HAP-1 (cell line): ENCODE measurements at regions not wholly inside any gene's neighbourhood (a gene's known extent, or its start where the extent isn't known, plus 50 kb on each side); places are given as distances from the start of the nearest gene placed in this dataset.

Experiments
- DNase-seq, 2 experiments: peaks; one replicate each; pipeline ENCODE4 v3.0.0-alpha.2; 2016 to 2020; ENCODE audit warnings: low spot score in 2 of 2
- H3K27me3 ChIP-seq: fragments of 250-450 bp; sonication (Bioruptor Pico); 2 replicates; pipeline ENCODE4 v1.5.1; 2020; ENCODE audit warnings: low read depth, mild to moderate bottlenecking, moderate library complexity
- H3K36me3 ChIP-seq: fragments of 250-450 bp; sonication (Bioruptor Pico); replicated peaks from 2 replicates; pipeline ENCODE4 v1.5.1; 2020; ENCODE audit warnings: mild to moderate bottlenecking
- H3K4me1 ChIP-seq: fragments of 250-450 bp; sonication (Bioruptor Pico); 2 replicates; pipeline ENCODE4 v1.5.1; 2020; ENCODE audit warnings: mild to moderate bottlenecking
- H3K4me3 ChIP-seq: fragments of 250-450 bp; sonication (Bioruptor Pico); 2 replicates; pipeline ENCODE4 v1.5.1; 2020; ENCODE audit warnings: mild to moderate bottlenecking, moderate library complexity
- H3K9me3 ChIP-seq: fragments of 250-450 bp; sonication (Bioruptor Pico); 2 replicates; pipeline ENCODE4 v1.5.1; 2020; ENCODE audit warnings: mild to moderate bottlenecking, moderate library complexity
- in situ Hi-C: fragments of 300-500 bp; cut with MboI; formaldehyde crosslinking; loops from 3 replicates; pipeline ENCODE4 v1.14.3; 2020; ENCODE audit warnings: low sequenced_read_pairs, inconsistent platforms, mixed read lengths

GRCh38 chr17:77444628-77444983 lies 303.8 kb downstream of the SEC14L1 start:
- H3K4me1 ChIP-seq = no peaks in the 10 kb centered on the region; the same call in 1 of the 2 replicates
- no peak overlapping the region for H3K4me3 ChIP-seq
- H3K27me3 ChIP-seq = no peaks in the 10 kb centered on the region
- no peaks in the 10 kb centered on the region for H3K36me3 ChIP-seq
- in situ Hi-C loops = no loop called here
- no peak for DNase-seq
- H3K9me3 ChIP-seq = no peaks in the 10 kb centered on the region

DNA sequence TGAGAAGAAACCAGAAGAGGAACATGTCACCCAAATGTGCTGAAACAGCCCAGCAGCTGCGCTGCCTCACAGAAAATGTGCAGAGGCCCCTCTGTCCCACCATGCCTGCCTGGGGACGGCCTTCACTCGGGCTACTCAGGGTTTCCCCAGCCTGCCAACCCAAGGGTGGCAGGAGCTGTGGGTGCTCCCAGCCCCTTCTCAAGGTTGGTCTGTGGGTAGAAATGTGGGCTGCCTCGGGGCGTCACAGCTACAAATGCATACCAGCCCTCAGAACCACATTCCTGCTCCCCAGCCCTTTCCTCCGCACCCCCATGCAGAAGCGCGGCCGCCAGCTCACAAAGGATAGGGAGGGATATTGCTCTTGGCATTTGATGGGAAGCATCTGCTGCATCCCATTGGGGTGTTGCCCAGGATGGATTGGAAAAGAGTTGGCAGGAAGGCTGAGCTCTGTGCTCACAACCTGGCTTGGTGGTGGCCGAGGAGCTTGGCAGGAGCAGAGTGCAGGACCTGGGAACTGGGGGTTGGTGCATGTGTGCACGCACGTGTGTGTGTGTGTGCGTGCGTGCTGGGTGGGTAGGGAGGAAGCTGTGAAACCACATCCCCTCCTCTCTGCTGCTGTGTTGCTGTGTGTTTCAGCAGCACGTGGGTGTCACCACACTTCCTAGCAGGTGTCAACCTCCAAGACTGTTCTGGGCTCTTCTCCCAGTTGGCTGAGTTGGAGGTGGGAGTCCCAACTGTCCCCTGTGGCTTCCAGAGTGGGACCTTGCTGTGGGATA lies 304.4 kb downstream of the SEC14L1 start:
- H3K4me3 ChIP-seq = no peak overlapping the region
- H3K4me1 ChIP-seq = no peaks in the 10 kb centered on the region; the same call in 1 of the 2 replicates
- no peaks in the 10 kb centered on the region for H3K9me3 ChIP-seq
- no peak for DNase-seq
- in situ Hi-C loops = no loop called here
- no peaks in the 10 kb centered on the region for H3K27me3 ChIP-seq
- H3K36me3 ChIP-seq = no peaks in the 10 kb centered on the region

DNA sequence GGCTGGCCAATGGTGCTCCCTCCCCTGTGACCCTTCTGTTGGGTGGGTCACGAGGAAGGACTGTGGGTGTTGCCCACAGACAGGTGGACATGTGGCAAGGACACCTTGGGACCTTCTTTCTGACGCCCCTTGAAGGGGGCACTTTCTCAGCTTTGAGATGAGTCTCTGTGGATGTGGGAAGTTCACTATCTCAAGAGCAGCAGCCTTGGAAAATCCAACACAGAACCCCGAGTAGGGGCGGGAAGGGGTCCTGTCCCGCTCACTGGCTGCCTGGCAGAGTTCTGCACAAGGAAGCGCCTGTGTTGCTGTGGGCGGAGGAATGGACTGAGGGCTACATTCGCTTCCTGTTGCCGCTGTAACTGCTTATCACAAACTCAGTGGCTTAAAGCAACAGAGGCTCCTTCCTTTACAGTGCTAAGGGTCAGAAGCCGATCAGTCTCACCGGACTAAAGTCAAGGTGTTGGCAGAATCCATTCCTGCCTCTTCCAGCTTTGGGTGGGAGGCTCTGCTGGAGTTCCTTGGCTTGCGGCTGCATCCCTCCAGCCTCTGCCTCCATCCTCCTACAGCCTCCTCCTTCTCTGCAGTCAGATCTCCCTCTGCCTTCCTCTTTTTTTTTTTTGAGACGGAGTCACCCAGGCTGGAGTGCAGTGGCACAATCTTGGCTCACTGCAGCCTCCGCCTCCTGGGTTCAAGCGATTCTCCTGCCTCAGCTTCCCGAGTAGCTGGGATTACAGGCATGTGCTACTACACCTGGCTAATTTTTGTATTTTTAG lies 305.2 kb downstream of the SEC14L1 start:
- Histone ChIP-seq H3K4me3 (no peak overlapping the region), H3K9me3 (no peaks in the 10 kb centered on the region), H3K36me3 (no peaks in the 10 kb centered on the region), H3K4me1 (no peaks in the 10 kb centered on the region; the same call in 1 of the 2 replicates), H3K27me3 (no peaks in the 10 kb centered on the region)
- DNase-seq = no peak
- in situ Hi-C loops = no loop called here

GRCh38 chr17:77446940-77447634 lies 306.3 kb downstream of the SEC14L1 start:
- Histone ChIP-seq H3K4me1 (no peaks in the 10 kb centered on the region; the same call in 1 of the 2 replicates), H3K36me3 (no peaks in the 10 kb centered on the region), H3K4me3 (no peak overlapping the region), H3K27me3 (no peaks in the 10 kb centered on the region), H3K9me3 (no peaks in the 10 kb centered on the region)
- in situ Hi-C loops = no loop called here
- no peak for DNase-seq

DNA sequence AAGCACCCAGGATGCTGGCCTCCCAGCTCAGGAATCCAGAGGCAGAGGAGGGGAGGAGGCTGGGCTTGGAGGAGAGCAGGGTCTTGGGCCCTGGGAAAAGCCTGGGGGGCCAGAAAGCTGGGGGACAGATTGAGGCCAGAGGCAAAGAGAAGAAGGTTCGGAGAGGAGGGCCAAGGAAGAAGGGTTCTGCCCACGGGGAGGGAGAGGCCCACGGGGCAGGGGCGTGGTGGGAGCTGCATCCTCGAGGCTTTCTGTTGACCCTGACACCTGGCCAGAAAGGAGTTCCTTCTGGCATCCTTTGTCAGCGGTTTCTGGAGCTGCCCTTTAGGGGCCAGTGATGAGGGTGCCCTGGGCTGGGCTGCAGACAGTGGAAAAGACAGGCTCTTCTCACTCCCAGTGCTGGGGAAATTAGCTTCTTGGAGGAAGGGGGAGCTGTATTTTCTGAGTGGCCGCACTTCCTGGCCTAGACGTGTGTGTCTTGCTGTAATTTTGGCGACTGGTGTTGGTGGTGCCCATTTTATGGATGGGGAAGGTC lies 308.7 kb downstream of the SEC14L1 start:
- Histone ChIP-seq H3K27me3 (no peaks in the 10 kb centered on the region), H3K36me3 (no peaks in the 10 kb centered on the region), H3K4me3 (no peak overlapping the region), H3K4me1 (no peaks in the 10 kb centered on the region; the same call in 1 of the 2 replicates), H3K9me3 (no peaks in the 10 kb centered on the region)
- no peak for DNase-seq
- in situ Hi-C loops = no loop called here

GRCh38 chr17:77449908-77450741 lies 309.4 kb downstream of the SEC14L1 start:
- DNase-seq = no peak

GRCh38 chr17:77450742-77451244 lies 310.0 kb downstream of the SEC14L1 start:
- no peaks in the 10 kb centered on the region for H3K27me3 ChIP-seq
- H3K4me3 ChIP-seq = no peak overlapping the region
- H3K4me1 ChIP-seq = no peaks in the 10 kb centered on the region; the same call in 1 of the 2 replicates
- H3K36me3 ChIP-seq = no peaks in the 10 kb centered on the region
- no peak for DNase-seq
- in situ Hi-C loops = no loop called here
- H3K9me3 ChIP-seq = no peaks in the 10 kb centered on the region

More at GRCh38 chr17:77449908-77450741, 309.4 kb downstream of the SEC14L1 start:
- no peaks in the 10 kb centered on the region for H3K36me3 ChIP-seq
- no peaks in the 10 kb centered on the region; the same call in 1 of the 2 replicates for H3K4me1 ChIP-seq
- H3K9me3 ChIP-seq = no peaks in the 10 kb centered on the region
- no peak overlapping the region for H3K4me3 ChIP-seq
- in situ Hi-C loops = no loop called here
- no peaks in the 10 kb centered on the region for H3K27me3 ChIP-seq

DNA sequence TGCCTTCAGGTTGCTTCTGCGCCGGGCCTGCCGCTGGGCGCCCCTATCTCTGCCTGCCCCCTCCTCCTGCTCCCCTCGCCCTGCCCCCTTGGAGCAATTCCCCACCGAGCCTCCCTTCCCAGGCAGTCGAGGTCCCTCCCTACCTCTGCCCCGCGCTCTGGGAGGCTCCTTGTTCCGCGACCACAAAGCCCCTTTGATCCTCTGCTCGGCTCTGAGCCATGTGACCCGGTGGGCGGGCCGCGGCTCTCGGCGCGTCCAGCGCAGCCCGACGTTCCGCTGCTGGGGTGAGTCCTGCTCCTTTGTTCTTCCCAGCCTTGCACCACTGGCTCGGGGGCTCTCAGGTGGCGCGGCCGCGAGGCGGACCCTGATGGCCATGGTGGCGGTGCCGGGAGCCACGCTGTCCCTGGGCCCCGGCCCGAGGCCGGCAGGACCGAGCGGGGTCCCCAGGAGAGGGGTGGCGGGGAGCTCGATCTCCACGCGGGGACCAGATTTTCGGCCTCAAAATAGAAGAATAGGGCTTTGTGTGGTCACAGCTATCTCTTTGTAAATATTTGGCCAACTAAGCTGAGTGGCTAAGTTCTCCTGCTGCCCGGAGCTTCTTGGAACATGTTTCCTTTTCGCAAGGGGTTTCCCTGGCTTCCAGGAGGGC lies 310.6 kb downstream of the SEC14L1 start:
- in situ Hi-C loops = no loop called here
- no peak for DNase-seq
- no peaks in the 10 kb centered on the region; the same call in 1 of the 2 replicates for H3K4me1 ChIP-seq

DNA sequence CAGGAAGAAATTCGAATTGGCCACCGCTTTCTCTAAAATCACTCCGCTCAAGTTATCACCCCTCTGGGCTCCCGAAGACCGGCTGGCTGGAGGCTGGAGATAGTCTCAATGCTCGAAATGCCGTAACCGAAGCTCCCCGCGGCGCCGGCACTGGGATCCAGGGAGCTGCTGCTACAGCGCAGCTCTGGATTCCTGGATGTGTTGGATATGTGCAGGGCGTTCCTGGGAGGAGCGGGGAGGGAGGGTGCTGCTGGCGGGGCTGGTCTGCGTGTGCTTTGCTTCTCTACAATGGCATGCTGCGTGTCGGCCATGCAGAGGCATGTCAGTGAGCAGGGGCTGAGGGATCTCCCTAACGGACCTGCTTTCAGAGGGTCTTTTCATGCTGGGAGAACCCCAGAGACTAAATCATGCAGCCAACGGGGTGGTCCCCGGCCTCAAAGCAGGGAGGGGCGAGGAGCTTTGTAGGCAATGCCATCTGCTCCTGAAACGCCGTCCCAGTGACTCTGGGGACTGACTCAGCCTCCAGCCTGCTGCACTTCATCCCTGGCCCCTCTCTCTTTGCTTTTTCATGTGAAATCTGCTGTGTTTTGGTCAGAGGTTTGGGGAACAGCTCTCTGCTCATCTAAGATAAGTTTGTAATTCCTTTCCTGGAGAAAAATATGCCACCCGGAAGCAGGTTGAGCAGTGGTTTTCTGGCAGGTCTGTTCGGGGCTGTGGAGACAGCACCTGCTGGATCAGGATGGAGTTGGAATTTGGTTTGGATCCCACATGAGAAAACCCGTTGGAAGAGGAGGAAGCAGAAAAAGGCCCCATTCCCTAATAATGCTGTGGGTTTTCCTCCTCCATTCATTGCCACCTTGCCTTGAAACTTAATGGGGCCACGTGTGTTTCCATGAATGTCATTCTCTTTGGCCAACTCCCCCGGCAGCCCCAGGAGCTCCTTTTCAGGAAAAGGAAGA lies 311.4 kb downstream of the SEC14L1 start:
- Histone ChIP-seq H3K4me3 (no peak overlapping the region), H3K4me1 (no peaks in the 10 kb centered on the region; the same call in 1 of the 2 replicates), H3K27me3 (no peaks in the 10 kb centered on the region), H3K36me3 (no peaks in the 10 kb centered on the region), H3K9me3 (no peaks in the 10 kb centered on the region)
- no peak for DNase-seq
- in situ Hi-C loops = no loop called here

More for the DNA sequence above, 310.6 kb downstream of the SEC14L1 start:
- H3K9me3 ChIP-seq = no peaks in the 10 kb centered on the region
- no peaks in the 10 kb centered on the region for H3K27me3 ChIP-seq
- no peaks in the 10 kb centered on the region for H3K36me3 ChIP-seq
- H3K4me3 ChIP-seq = no peak overlapping the region

GRCh38 chr17:77453613-77454241 lies 313.0 kb downstream of the SEC14L1 start:
- DNase-seq = no peak
- H3K36me3 ChIP-seq = no peaks in the 10 kb centered on the region
- in situ Hi-C loops = no loop called here

More at GRCh38 chr17:77453613-77454241, 313.0 kb downstream of the SEC14L1 start:
- no peaks in the 10 kb centered on the region; the same call in 1 of the 2 replicates for H3K4me1 ChIP-seq
- no peaks in the 10 kb centered on the region for H3K27me3 ChIP-seq
- no peaks in the 10 kb centered on the region for H3K9me3 ChIP-seq
- no peak overlapping the region for H3K4me3 ChIP-seq
